ENCODE measurements at regions not wholly inside any gene's neighbourhood (a gene's known extent, or its start where the extent isn't known, plus 50 kb on each side); places are given as distances from the start of the nearest gene placed in this dataset.
"Not testable (repeated sequence)": the region's sequence is repeated elsewhere in the genome, so short reads cannot be mapped to it uniquely, and the experiment has no call there.

DNA sequence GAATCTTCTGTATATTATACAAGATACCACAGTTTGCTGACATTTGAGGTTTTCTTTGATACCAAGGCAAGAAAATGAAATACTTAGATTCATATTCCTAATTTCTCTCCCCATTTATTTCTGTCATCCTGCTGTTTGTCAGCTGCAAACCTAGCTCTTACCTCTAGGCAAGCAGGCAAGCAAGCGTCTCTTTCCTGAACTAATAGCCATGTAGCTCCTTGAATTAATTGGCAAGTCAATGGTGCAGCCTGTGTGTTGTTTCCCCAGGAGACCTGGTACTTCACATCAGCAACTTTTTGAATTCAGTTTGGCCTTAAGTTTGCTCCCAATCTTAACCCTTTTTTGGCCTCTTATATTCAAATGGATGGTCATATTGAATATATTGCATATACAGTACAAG is 573.6 kb upstream of the ARRDC3 start:
- no peak for DNase-seq

GRCh38 chr5:91955610-91956009 is 572.5 kb upstream of the ARRDC3 start:
- no peak for DNase-seq

DNA sequence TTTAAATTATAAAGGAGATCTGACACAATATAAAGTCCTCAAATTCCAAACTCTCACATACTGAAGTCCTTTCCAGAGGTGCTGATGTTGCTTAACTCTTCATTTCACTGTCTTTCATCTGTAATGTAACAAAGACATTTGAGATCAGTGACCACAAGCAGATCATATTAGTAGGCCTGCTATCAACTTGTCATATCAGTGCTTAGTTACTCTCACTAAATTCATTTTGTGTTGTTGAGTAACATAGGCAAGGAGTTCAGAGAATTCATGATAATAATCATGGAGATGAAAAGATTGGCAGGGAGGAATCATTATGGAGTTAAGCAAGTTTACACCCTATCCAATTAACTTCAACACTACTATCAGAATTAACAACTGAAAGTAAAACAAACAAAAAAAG is 571.0 kb upstream of the ARRDC3 start:
- peak; percentile 16 for DNase-seq

GRCh38 chr5:91950328-91950727 is 567.2 kb upstream of the ARRDC3 start:
- no peak for DNase-seq

DNA sequence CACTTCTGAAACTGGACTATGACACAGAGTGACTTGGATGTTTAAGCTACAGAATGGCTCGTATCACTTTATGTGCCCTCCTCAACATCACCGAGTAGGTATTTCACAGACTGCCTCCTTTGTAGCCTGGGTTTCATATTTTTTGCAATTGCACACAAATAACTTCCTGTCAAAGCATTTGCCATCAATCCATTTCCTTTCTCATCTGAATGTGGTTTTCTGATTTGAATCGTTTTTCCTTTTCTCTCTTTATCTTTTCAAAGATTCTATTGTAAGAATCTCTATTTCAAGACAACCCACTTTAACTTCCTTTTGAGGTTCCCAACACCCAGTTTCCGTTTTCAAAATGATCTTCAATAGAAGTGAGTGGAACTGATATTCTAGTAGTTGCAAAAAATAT is 563.8 kb upstream of the ARRDC3 start:
- DNase-seq, result no peak

- no peak for DNase-seq
Observed at GRCh38 chr5:91941588-91941987, 558.5 kb upstream of the ARRDC3 start.

DNA sequence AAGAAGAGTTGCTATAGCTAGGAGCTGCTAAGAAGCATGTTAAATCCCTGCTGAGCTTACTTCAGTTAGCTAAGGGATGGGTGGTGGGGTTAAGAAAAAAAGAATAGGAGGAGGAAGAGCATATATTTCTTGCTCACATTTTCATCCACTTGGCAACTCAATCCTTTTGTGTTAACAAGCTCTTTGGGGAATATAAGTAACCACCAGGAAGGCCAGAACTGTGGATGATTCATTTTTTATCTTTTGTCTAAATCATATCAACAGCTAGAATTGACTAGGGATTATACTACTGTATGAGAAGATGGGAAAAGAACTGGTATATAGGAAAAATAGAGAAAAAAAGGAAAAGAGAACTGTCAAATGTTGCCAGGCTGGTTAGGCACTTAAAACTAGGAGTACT is 555.3 kb upstream of the ARRDC3 start:
- DNase-seq, result no peak

- no peak for DNase-seq
Observed at GRCh38 chr5:91937121-91937520, 554.0 kb upstream of the ARRDC3 start.

GRCh38 chr5:91929522-91929817 is 546.4 kb upstream of the ARRDC3 start:
- no peak for DNase-seq

GRCh38 chr5:91928754-91929521 is 545.8 kb upstream of the ARRDC3 start:
- peak; percentile 64 for DNase-seq

GRCh38 chr5:91927439-91927838 is 544.3 kb upstream of the ARRDC3 start:
- DNase-seq, result no peak

GRCh38 chr5:91925249-91925648 is 542.1 kb upstream of the ARRDC3 start:
- no peak for DNase-seq

GRCh38 chr5:91917037-91917814 is 534.1 kb upstream of the ARRDC3 start:
- DNase-seq, result not testable (repeated sequence)

DNA sequence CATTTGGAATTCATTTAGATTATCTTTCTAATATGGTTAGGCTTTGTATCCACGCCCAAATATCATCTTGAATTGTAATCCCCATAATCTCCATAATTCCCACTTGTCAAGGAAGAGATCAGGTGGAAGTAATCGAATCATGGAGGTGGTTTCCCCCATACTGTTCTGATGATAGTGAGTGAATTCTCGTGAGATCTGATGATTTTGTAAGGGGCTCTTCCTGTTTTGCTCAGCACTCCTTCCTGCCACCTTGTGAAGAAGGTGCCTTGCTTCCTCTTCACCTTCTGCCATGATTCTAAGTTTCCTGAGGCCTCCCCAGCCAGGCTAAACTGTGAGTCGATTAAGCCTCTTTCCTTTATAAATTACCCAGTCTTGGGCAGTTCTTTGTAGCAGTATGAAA is 527.5 kb upstream of the ARRDC3 start:
- DNase-seq, result no peak

- DNase-seq, result no peak
Observed at GRCh38 chr5:91910247-91910646, 527.1 kb upstream of the ARRDC3 start.

- no peak for DNase-seq
Observed at GRCh38 chr5:91906494-91906893, 523.4 kb upstream of the ARRDC3 start.

DNA sequence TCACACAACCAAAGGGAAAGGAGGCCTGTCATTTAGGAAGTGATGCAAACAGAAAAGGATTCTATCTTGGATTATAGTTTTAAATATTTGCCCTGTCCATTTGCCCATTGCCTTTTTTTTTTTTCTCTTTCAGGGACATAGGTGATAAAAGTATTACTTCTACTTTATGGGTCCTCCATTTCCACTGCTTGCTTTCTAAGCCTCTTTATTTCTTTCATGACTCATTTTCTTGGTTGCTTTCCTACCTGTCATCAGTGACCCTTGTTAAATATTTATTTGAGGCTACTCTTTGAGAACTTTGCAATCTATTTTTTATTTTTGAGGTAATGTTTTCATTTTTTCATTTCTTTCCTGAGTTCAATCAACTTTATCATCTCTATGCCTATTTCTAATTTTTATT is 522.9 kb upstream of the ARRDC3 start:
- DNase-seq, result no peak

DNA sequence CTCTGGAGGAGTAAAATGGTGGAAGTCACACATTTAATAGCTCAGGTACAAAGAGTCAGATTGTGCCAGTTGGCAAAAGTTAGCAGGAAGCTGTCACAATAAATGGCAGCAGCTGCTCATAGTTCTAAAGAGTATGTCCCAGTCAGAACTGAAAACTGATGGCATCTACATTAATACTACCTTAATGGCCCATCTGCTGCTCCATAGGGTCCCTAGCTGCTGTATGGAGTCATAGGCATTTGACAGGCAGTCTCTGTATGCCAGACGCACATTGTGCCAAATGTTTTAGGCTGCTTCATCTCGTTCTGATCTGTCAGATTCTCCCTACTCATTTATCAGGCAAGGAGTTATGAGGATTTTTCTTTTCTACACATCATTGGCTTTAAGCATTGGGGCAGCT is 515.8 kb upstream of the ARRDC3 start:
- no peak for DNase-seq

- no peak for DNase-seq
Observed at GRCh38 chr5:91898019-91898418, 514.9 kb upstream of the ARRDC3 start.

GRCh38 chr5:91888810-91889209 is 505.7 kb upstream of the ARRDC3 start:
- DNase-seq, result no peak

- no peak for DNase-seq
Observed at GRCh38 chr5:91885291-91886265, 502.5 kb upstream of the ARRDC3 start.

GRCh38 chr5:91884036-91884435 is 500.9 kb upstream of the ARRDC3 start:
- DNase-seq, result no peak

DNA sequence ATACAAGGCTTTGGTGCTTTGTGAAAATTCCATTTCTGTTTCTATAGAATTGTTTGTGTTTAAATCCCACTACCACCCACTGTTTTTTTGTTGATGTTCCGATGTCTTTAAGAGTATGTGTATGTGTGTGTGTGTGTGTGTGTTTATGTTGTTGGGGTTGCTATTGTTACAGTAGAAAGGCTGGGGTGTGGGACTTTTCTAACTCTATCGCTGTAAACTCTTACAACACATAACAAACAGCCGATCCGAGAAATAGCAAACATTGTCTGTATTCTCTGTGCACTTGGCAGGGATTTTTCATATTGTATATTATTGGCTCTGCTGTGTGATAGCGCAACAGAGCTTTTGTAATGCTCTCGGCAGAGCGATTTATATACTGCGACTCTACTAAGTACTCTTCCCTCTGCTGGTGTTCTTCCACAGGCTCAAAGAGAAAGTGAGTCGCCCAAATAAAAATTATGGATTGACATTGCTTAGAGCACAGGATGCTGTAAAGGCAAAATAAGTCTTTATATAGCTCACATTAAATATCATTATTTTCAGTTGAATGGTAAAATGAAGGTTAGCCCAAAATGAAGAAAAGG is 492.2 kb upstream of the ARRDC3 start:
- DNase-seq, result no peak
